Keratinocyte (primary cell): ENCODE measurements at regions not wholly inside any gene's neighbourhood (a gene's known extent, or its start where the extent isn't known, plus 50 kb on each side); places are given as distances from the start of the nearest gene placed in this dataset.

Source experiments
- DNase-seq: peaks from one replicate; pipeline ENCODE4 v3.0.0-alpha.2; 2011; ENCODE audit warnings: low read depth, missing footprints, low spot score
- FAIRE-seq: peaks from 2 replicates; lab custom pipeline; 2011; peaks lifted over from hg19 to GRCh38; lab: Jason Lieb, UNC
- H2AFZ ChIP-seq: 2 replicates; pipeline ENCODE4 v1.6.0; 2012; ENCODE audit warnings: low read length, control low read depth, inconsistent platforms; ENCODE audit not compliant: control insufficient read depth
- H3K27ac ChIP-seq: 2 replicates; pipeline ENCODE4 v1.5.1; 2011; ENCODE audit warnings: low read length; ENCODE audit not compliant: control insufficient read depth, insufficient read depth
- H3K27me3 ChIP-seq: 3 replicates; pipeline ENCODE4 v1.6.0; 2011; ENCODE audit warnings: low read length; ENCODE audit not compliant: control insufficient read depth, insufficient read depth; ENCODE audit errors: extremely low read depth
- H3K36me3 ChIP-seq, 2 experiments: 2 replicates in 1 of 2; 3 replicates in 1 of 2; pipeline ENCODE4 v1.5.1; 2011; ENCODE audit warnings: low read length in 2 of 2, mild to moderate bottlenecking in 1 of 2; ENCODE audit not compliant: control insufficient read depth in 2 of 2, insufficient read depth in 2 of 2; ENCODE audit errors: extremely low read depth in 1 of 2
- H3K4me1 ChIP-seq: 3 replicates; pipeline ENCODE4 v1.5.1; 2011; ENCODE audit warnings: low read length; ENCODE audit not compliant: control insufficient read depth, insufficient read depth; ENCODE audit errors: extremely low read depth
- H3K4me2 ChIP-seq: 3 replicates; pipeline ENCODE4 v1.6.0; 2011; ENCODE audit warnings: low read depth, low read length; ENCODE audit not compliant: control insufficient read depth, insufficient read depth; ENCODE audit errors: extremely low read depth
- H3K4me3 ChIP-seq, 3 experiments: fragments of 200-600 bp in 1 of 3; sonication (generic) in 1 of 3; 2 replicates in 2 of 3; 3 replicates in 1 of 3; pipeline ENCODE4 v1.5.1; 2011 to 2016; ENCODE audit warnings: low read length in 3 of 3, mild to moderate bottlenecking in 3 of 3, control low read depth in 2 of 3, inconsistent platforms in 1 of 3, low read depth in 1 of 3, mixed read lengths in 1 of 3, mixed run types in 1 of 3, moderate library complexity in 1 of 3; ENCODE audit not compliant: control insufficient read depth in 2 of 3, insufficient read depth in 2 of 3; ENCODE audit errors: extremely low read depth in 1 of 3
- H3K79me2 ChIP-seq: 2 replicates; pipeline ENCODE4 v1.6.0; 2012; ENCODE audit warnings: low read length; ENCODE audit not compliant: control insufficient read depth, insufficient read depth
- H3K9ac ChIP-seq: 3 replicates; pipeline ENCODE4 v1.6.0; 2011; ENCODE audit warnings: low read length; ENCODE audit not compliant: control insufficient read depth, insufficient read depth; ENCODE audit errors: extremely low read depth
- H3K9me1 ChIP-seq: 3 replicates; pipeline ENCODE4 v1.6.0; 2011; ENCODE audit warnings: low read length; ENCODE audit not compliant: control insufficient read depth, insufficient read depth; ENCODE audit errors: extremely low read depth
- H3K9me3 ChIP-seq: 2 replicates; pipeline ENCODE4 v1.5.1; 2012; ENCODE audit warnings: low read depth, low read length; ENCODE audit not compliant: control insufficient read depth
- H4K20me1 ChIP-seq: 3 replicates; pipeline ENCODE4 v1.6.0; 2011; ENCODE audit warnings: low read length; ENCODE audit not compliant: control insufficient read depth, insufficient read depth; ENCODE audit errors: extremely low read depth
- CTCF ChIP-seq, 3 experiments: IDR thresholded peaks in 1 of 3; conservative IDR thresholded peaks in 1 of 3; optimal IDR thresholded peaks in 1 of 3; 2 replicates in 2 of 3; 3 replicates in 1 of 3; pipeline versions ENCODE3 to v1.5.1; 2011; ENCODE audit warnings: low read length in 3 of 3, mild to moderate bottlenecking in 3 of 3, moderate library complexity in 2 of 3, control low read depth in 1 of 3, inconsistent platforms in 1 of 3; ENCODE audit not compliant: insufficient read depth in 2 of 3; ENCODE audit errors: extremely low read depth in 1 of 3
- EZH2 ChIP-seq: IDR thresholded peaks from one replicate; pipeline ENCODE4 v1.6.1; 2012; ENCODE audit warnings: inconsistent platforms, mild to moderate bottlenecking, low read length, moderate library complexity
- dilution Hi-C: fragments of 300-500 bp; cut with MboI; formaldehyde crosslinking; loops from one replicate; pipeline ENCODE4 v1.7.0; 2020; ENCODE audit warnings: low sequenced_read_pairs; ENCODE audit not compliant: extremely low pct_ligation_motif_present

- FAIRE-seq = no peak
- Histone ChIP-seq H3K27me3 (no peaks in the 10 kb centered on the region), H3K9ac (no peak overlapping the region), H3K4me1 (no peaks in the 10 kb centered on the region), H2AFZ (no peak overlapping the region), H3K27ac (no peak overlapping the region), H3K9me3 (no peaks in the 10 kb centered on the region), H3K79me2 (no peaks in the 10 kb centered on the region), H3K4me2 (no peak overlapping the region), H4K20me1 (no peaks in the 10 kb centered on the region), H3K36me3 (no peaks in the 10 kb centered on the region), H3K4me3 (no peak overlapping the region), H3K9me1 (no peaks in the 10 kb centered on the region)
- dilution Hi-C loops = no loop called here
- no peak for DNase-seq
- TF ChIP-seq CTCF (optimal IDR thresholded peaks at IDR 0.05 in 1 of 3, IDR thresholded peaks at IDR 0.05 in 1 of 3, conservative IDR thresholded peaks at IDR 0.05 in 1 of 3; ENCODE audit: extremely low read depth in 1 of 3, insufficient read depth in 2 of 3, low read length in 3 of 3) (no peak), EZH2 (no peak)
These were observed 292.9 kb upstream of the MYT1L start for GRCh38 chr2:2623939-2624338.

- no peak overlapping the region for H3K9ac ChIP-seq
- H3K4me1 ChIP-seq = no peaks in the 10 kb centered on the region
- H3K27me3 ChIP-seq = no peaks in the 10 kb centered on the region
- no peaks in the 10 kb centered on the region for H3K9me3 ChIP-seq
- DNase-seq (no peak), FAIRE-seq (no peak)
- H3K4me3 ChIP-seq = no peak overlapping the region
- H3K4me2 ChIP-seq = no peak overlapping the region
- no peak for TF ChIP-seq EZH2
- TF ChIP-seq CTCF (optimal IDR thresholded peaks at IDR 0.05 in 1 of 3, IDR thresholded peaks at IDR 0.05 in 1 of 3, conservative IDR thresholded peaks at IDR 0.05 in 1 of 3; ENCODE audit: extremely low read depth in 1 of 3, insufficient read depth in 2 of 3, low read length in 3 of 3) = no peak
- no peaks in the 10 kb centered on the region for H4K20me1 ChIP-seq
- no peaks in the 10 kb centered on the region for H3K79me2 ChIP-seq
- no peak overlapping the region for H2AFZ ChIP-seq
- dilution Hi-C loops = no loop called here
- no peaks in the 10 kb centered on the region for H3K9me1 ChIP-seq
- no peaks in the 10 kb centered on the region for H3K36me3 ChIP-seq
- H3K27ac ChIP-seq = no peak overlapping the region
These were observed 290.8 kb upstream of the MYT1L start for GRCh38 chr2:2621855-2622254.
